RWPE1 (cell line): ENCODE measurements at regions not wholly inside any gene's neighbourhood (a gene's known extent, or its start where the extent isn't known, plus 50 kb on each side); places are given as distances from the start of the nearest gene placed in this dataset.
A peak's percentile ranks its signal among the peaks of the same experiment; 100 is the strongest.

ENCODE experiments used
- CTCF ChIA-PET: fragments of 350-600 bp; sonication (Branson Sonifier 250); formaldehyde crosslinking; extraction: SDS; loops from one replicate; lab custom pipeline; 2021; lab: Yijun Ruan, JAX
- POLR2A ChIA-PET: fragments of 400-600 bp; formaldehyde crosslinking; extraction: SDS; loops from one replicate; lab custom pipeline; 2020; ENCODE audit warnings: antibody characterized with exemption; ENCODE audit not compliant: low non-redundant PET; lab: Yijun Ruan, JAX
- DNase-seq: peaks from one replicate; pipeline ENCODE4 v3.0.0; 2012; ENCODE audit warnings: low spot score
- H3K27ac ChIP-seq: fragments of 450-650 bp; 2 replicates; pipeline ENCODE4 v1.5.1; 2017
- CTCF ChIP-seq: fragments of 450-650 bp; conservative IDR thresholded peaks from 2 replicates; pipeline ENCODE4 v1.5.1; 2017; ENCODE audit warnings: low read depth, mild to moderate bottlenecking

GRCh38 chr6:110552076-110552475, 75.7 kb upstream of the SLC22A16 start:
- no peak for TF ChIP-seq CTCF
- POLR2A ChIA-PET, result no interaction called here
- CTCF ChIA-PET, result no interaction called here
- H3K27ac ChIP-seq, result no peak overlapping the region
- no peak for DNase-seq

- no peak for TF ChIP-seq CTCF
- CTCF ChIA-PET, result no interaction called here
- no peak overlapping the region for H3K27ac ChIP-seq
- POLR2A ChIA-PET, result no interaction called here
- DNase-seq, result no peak
These were observed 74.7 kb upstream of the SLC22A16 start for GRCh38 chr6:110551088-110551487.

GRCh38 chr6:110550353-110550752, 73.9 kb upstream of the SLC22A16 start:
- ChIA-PET CTCF (no interaction called here), POLR2A (no interaction called here)
- TF ChIP-seq CTCF, result no peak
- no peak overlapping the region for H3K27ac ChIP-seq
- DNase-seq, result no peak

GRCh38 chr6:110549277-110549676, 72.9 kb upstream of the SLC22A16 start:
- no peak overlapping the region for H3K27ac ChIP-seq
- ChIA-PET POLR2A (no interaction called here), CTCF (interaction anchor here (0.8 kb wide), 1 partner anchor 133 kb away, joined by 3 read pairs; no protein-coding TSS in a partner anchor)
- no peak for DNase-seq
- TF ChIP-seq CTCF, result no peak

GRCh38 chr6:110548110-110548847, 71.9 kb upstream of the SLC22A16 start:
- CTCF ChIA-PET, result interaction anchor here (0.6 to 0.8 kb wide), 2 partner anchors 70 to 134 kb away, joined by 3 to 5 read pairs; no protein-coding TSS in a partner anchor
- DNase-seq, result no peak
- POLR2A ChIA-PET, result no interaction called here
- H3K27ac ChIP-seq, result no peak overlapping the region
- TF ChIP-seq CTCF, result no peak

GRCh38 chr6:110547266-110547964, 71.0 kb upstream of the SLC22A16 start:
- ChIA-PET POLR2A (no interaction called here), CTCF (interaction anchor here (0.7 kb wide), 1 partner anchor 405 kb away, joined by 3 read pairs; no protein-coding TSS in a partner anchor)
- no peak overlapping the region for H3K27ac ChIP-seq
- peak; percentile 58 for DNase-seq
- no peak for TF ChIP-seq CTCF
